Activated naive CD4-positive, alpha-beta T cell treated with anti-CD3 and anti-CD28 coated beads for 36 hours (primary cell): ENCODE measurements at regions not wholly inside any gene's neighbourhood (a gene's known extent, or its start where the extent isn't known, plus 50 kb on each side); places are given as distances from the start of the nearest gene placed in this dataset.

Source experiments
- CTCF ChIA-PET: fragments of 350-600 bp; sonication (Branson Sonifier 250); formaldehyde crosslinking; loops from one replicate; lab custom pipeline; 2021; ENCODE audit warnings: antibody characterized with exemption; lab: Charles Lee
- DNase-seq: peaks from one replicate; pipeline ENCODE4 v3.0.0-alpha.2; 2020
- H3K27ac Mint-ChIP-seq: one replicate; pipeline ENCODE4 v1.8.0; 2021; ENCODE audit warnings: mild to moderate bottlenecking, mixed read lengths
- H3K27me3 Mint-ChIP-seq: one replicate; pipeline ENCODE4 v1.8.0; 2021; ENCODE audit warnings: low read depth, mixed read lengths
- H3K36me3 Mint-ChIP-seq: one replicate; pipeline ENCODE4 v1.8.0; 2021; ENCODE audit warnings: low read depth, mixed read lengths
- H3K4me1 Mint-ChIP-seq: one replicate; pipeline ENCODE4 v1.8.0; 2021; ENCODE audit warnings: low read depth, mixed read lengths
- H3K4me3 Mint-ChIP-seq: one replicate; pipeline ENCODE4 v1.8.0; 2021; ENCODE audit warnings: mild to moderate bottlenecking, moderate library complexity, mixed read lengths
- H3K9me3 Mint-ChIP-seq: one replicate; pipeline ENCODE4 v1.8.0; 2021; ENCODE audit warnings: mixed read lengths
- intact Hi-C: fragments of 100-400 bp; cut with micrococcal nuclease; formaldehyde crosslinking; loops from one replicate; pipeline ENCODE4 v1.15.1; 2023

GRCh38 chr1:170819781-170820180 lies 115.6 kb upstream of the MROH9 start:
- Mint-ChIP-seq H3K27me3 (peaks cover 2% of the 10 kb centered on the region), H3K36me3 (no peaks in the 10 kb centered on the region), H3K4me3 (no peak overlapping the region), H3K9me3 (peaks cover 10% of the 10 kb centered on the region), H3K4me1 (no peaks in the 10 kb centered on the region), H3K27ac (no peak overlapping the region)
- intact Hi-C loops, result no loop called here
- CTCF ChIA-PET, result no interaction called here
- DNase-seq, result no peak

DNA sequence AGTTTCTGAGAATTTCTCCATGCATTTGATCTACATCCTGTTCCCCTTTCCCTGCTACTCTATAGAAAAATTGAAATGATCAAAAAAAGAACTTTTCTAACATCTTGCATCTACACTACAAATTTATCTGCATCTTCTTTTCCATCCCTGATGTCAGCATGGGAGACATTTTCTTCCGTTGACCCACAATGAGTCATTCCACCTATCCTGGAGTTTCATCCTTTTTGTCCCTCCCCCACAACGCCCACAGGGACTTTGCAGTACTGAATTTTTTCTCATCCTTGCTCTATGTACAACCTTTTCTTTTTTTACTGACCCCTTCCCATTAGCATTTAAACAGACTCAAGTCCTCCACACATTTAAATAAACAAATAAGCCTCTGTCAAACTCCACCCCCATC lies 112.2 kb upstream of the MROH9 start:
- intact Hi-C loops, result no loop called here
- H3K27ac Mint-ChIP-seq, result no peak overlapping the region
- no peaks in the 10 kb centered on the region for H3K36me3 Mint-ChIP-seq
- no peaks in the 10 kb centered on the region for H3K9me3 Mint-ChIP-seq
- no peak for DNase-seq
- no peaks in the 10 kb centered on the region for H3K4me1 Mint-ChIP-seq
- CTCF ChIA-PET, result no interaction called here
- H3K4me3 Mint-ChIP-seq, result no peak overlapping the region
- H3K27me3 Mint-ChIP-seq, result peaks cover 2% of the 10 kb centered on the region

DNA sequence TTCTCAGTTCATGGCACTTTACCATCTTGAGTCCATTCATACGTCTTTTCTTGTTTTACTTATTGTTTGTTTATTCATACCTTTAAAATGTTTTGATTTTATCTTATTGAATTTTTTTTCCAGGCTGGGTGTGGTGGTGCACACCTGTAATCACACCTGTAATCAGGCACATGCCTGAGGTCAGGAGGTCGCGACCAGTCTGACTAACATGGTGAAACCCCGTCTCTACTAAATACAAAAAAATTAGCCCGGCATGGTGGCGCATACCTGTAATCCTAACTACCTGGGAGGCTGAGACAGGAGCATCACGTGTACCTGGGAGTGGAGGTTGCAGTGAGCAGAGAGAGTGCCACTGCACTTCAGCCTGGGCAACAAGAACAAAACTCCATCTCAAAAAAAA lies 104.1 kb upstream of the MROH9 start:
- Mint-ChIP-seq H3K27me3 (peaks cover 2% of the 10 kb centered on the region), H3K36me3 (no peaks in the 10 kb centered on the region), H3K4me1 (no peaks in the 10 kb centered on the region), H3K27ac (no peak overlapping the region), H3K9me3 (no peaks in the 10 kb centered on the region), H3K4me3 (no peak overlapping the region)
- CTCF ChIA-PET, result no interaction called here
- DNase-seq, result no peak
- intact Hi-C loops, result no loop called here

GRCh38 chr1:170836141-170836540 lies 99.2 kb upstream of the MROH9 start:
- no peaks in the 10 kb centered on the region for H3K9me3 Mint-ChIP-seq
- peaks cover 2% of the 10 kb centered on the region for H3K27me3 Mint-ChIP-seq
- CTCF ChIA-PET, result interaction anchor here (0.6 kb wide), 1 partner anchor 838 kb away, joined by 3 read pairs; no protein-coding TSS in a partner anchor
- no peaks in the 10 kb centered on the region for H3K36me3 Mint-ChIP-seq
- no peaks in the 10 kb centered on the region for H3K4me1 Mint-ChIP-seq
- no peak for DNase-seq
- H3K27ac Mint-ChIP-seq, result no peak overlapping the region
- intact Hi-C loops, result no loop called here
- H3K4me3 Mint-ChIP-seq, result no peak overlapping the region

GRCh38 chr1:170840371-170840770 lies 95.0 kb upstream of the MROH9 start:
- Mint-ChIP-seq H3K36me3 (no peaks in the 10 kb centered on the region), H3K4me1 (no peaks in the 10 kb centered on the region), H3K27ac (no peak overlapping the region), H3K4me3 (no peak overlapping the region), H3K27me3 (no peaks in the 10 kb centered on the region), H3K9me3 (no peaks in the 10 kb centered on the region)
- CTCF ChIA-PET, result no interaction called here
- intact Hi-C loops, result no loop called here
- DNase-seq, result no peak

GRCh38 chr1:170853302-170853701 lies 82.0 kb upstream of the MROH9 start:
- intact Hi-C loops, result no loop called here
- H3K36me3 Mint-ChIP-seq, result no peaks in the 10 kb centered on the region
- peaks cover 23% of the 10 kb centered on the region for H3K27me3 Mint-ChIP-seq
- no peak for DNase-seq
- no peaks in the 10 kb centered on the region for H3K9me3 Mint-ChIP-seq
- H3K4me1 Mint-ChIP-seq, result no peaks in the 10 kb centered on the region
- CTCF ChIA-PET, result no interaction called here
- H3K27ac Mint-ChIP-seq, result no peak overlapping the region
- H3K4me3 Mint-ChIP-seq, result no peak overlapping the region

DNA sequence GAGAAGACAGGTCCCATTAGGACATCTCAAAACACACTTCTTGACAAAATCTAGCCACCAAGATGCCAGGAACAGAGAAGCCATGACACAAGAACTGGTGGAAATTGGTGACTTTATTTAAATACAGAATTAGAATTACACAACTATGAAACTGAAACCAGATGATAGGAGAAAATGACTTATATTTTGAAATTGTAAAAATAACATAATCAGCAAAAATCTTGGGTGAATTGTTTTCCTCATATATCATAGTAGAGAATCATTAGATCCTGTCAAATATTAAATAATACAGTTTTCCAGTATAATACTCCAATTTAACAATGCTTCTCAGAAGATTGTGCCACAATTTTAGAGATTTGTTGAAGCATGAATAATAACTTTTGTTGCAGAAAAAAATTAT lies 81.5 kb upstream of the MROH9 start:
- Mint-ChIP-seq H3K27ac (no peak overlapping the region), H3K36me3 (no peaks in the 10 kb centered on the region), H3K4me3 (no peak overlapping the region), H3K4me1 (no peaks in the 10 kb centered on the region), H3K9me3 (no peaks in the 10 kb centered on the region), H3K27me3 (peaks cover 23% of the 10 kb centered on the region)
- no peak for DNase-seq
- CTCF ChIA-PET, result no interaction called here
- intact Hi-C loops, result no loop called here

DNA sequence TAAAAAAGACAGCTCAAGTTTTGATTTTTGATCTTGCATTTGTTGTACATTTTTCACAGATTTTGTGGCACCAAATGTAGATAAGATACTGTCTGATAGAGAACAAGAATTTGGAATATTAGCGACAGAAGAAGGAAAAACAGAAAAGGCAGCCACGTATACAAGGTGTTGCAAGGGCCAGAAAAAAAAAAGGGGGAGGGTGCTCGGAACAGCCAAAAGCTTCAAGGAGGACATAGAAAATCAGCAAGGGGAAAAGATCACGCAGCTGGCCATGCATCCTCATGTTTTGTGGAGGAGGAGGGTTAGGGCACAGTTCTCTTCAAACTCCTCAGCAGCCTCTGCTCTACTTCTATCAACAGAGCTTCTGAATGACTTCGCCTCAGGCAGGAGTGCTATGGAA lies 80.7 kb upstream of the MROH9 start:
- intact Hi-C loops, result no loop called here
- no peak overlapping the region for H3K4me3 Mint-ChIP-seq
- no peaks in the 10 kb centered on the region for H3K4me1 Mint-ChIP-seq
- no peak overlapping the region for H3K27ac Mint-ChIP-seq
- no peaks in the 10 kb centered on the region for H3K36me3 Mint-ChIP-seq
- H3K27me3 Mint-ChIP-seq, result peaks cover 20% of the 10 kb centered on the region
- H3K9me3 Mint-ChIP-seq, result no peaks in the 10 kb centered on the region
- CTCF ChIA-PET, result no interaction called here
- no peak for DNase-seq

- Mint-ChIP-seq H3K4me1 (no peaks in the 10 kb centered on the region), H3K4me3 (no peak overlapping the region), H3K27ac (no peak overlapping the region), H3K9me3 (no peaks in the 10 kb centered on the region), H3K27me3 (peaks cover 14% of the 10 kb centered on the region), H3K36me3 (no peaks in the 10 kb centered on the region)
- CTCF ChIA-PET, result no interaction called here
- no peak for DNase-seq
- intact Hi-C loops, result no loop called here
Observed at GRCh38 chr1:170856455-170856854, 78.9 kb upstream of the MROH9 start.

GRCh38 chr1:170857955-170858354 lies 77.4 kb upstream of the MROH9 start:
- intact Hi-C loops, result no loop called here
- CTCF ChIA-PET, result no interaction called here
- H3K4me3 Mint-ChIP-seq, result no peak overlapping the region

GRCh38 chr1:170863621-170864020 lies 71.7 kb upstream of the MROH9 start:
- H3K9me3 Mint-ChIP-seq, result no peaks in the 10 kb centered on the region
- no peak for DNase-seq
- H3K36me3 Mint-ChIP-seq, result no peaks in the 10 kb centered on the region
- H3K27ac Mint-ChIP-seq, result no peak overlapping the region
- H3K4me1 Mint-ChIP-seq, result no peaks in the 10 kb centered on the region
- intact Hi-C loops, result no loop called here
- H3K4me3 Mint-ChIP-seq, result no peak overlapping the region
- peaks cover 2% of the 10 kb centered on the region for H3K27me3 Mint-ChIP-seq
- CTCF ChIA-PET, result no interaction called here

More at GRCh38 chr1:170857955-170858354, 77.4 kb upstream of the MROH9 start:
- H3K9me3 Mint-ChIP-seq, result no peaks in the 10 kb centered on the region
- no peaks in the 10 kb centered on the region for H3K36me3 Mint-ChIP-seq
- no peaks in the 10 kb centered on the region for H3K4me1 Mint-ChIP-seq
- no peak overlapping the region for H3K27ac Mint-ChIP-seq
- no peak for DNase-seq
- peaks cover 14% of the 10 kb centered on the region for H3K27me3 Mint-ChIP-seq

DNA sequence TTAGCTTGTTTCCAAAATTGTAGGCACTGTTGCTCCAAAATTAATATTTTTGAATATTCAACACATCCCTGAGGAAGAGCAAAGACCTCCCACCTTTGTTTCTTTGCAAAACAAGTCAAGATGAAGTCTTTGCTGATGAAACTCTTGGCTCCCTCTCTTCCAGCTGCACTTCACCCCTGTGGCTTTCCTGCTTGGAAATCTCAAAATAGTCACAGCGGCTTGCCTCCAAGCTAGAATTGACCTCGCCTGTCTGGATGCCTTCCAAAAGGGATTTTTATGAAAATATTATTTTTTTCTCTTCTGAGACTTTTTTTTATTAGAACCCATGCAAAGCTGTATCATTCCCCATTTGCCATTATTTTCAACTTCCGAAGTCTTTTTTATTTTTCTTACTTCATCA lies 71.1 kb upstream of the MROH9 start:
- no peak for DNase-seq
- no peaks in the 10 kb centered on the region for H3K9me3 Mint-ChIP-seq
- H3K36me3 Mint-ChIP-seq, result no peaks in the 10 kb centered on the region
- H3K4me1 Mint-ChIP-seq, result no peaks in the 10 kb centered on the region
- H3K27me3 Mint-ChIP-seq, result peaks cover 2% of the 10 kb centered on the region
- CTCF ChIA-PET, result no interaction called here
- H3K27ac Mint-ChIP-seq, result no peak overlapping the region
- no peak overlapping the region for H3K4me3 Mint-ChIP-seq
- intact Hi-C loops, result no loop called here

DNA sequence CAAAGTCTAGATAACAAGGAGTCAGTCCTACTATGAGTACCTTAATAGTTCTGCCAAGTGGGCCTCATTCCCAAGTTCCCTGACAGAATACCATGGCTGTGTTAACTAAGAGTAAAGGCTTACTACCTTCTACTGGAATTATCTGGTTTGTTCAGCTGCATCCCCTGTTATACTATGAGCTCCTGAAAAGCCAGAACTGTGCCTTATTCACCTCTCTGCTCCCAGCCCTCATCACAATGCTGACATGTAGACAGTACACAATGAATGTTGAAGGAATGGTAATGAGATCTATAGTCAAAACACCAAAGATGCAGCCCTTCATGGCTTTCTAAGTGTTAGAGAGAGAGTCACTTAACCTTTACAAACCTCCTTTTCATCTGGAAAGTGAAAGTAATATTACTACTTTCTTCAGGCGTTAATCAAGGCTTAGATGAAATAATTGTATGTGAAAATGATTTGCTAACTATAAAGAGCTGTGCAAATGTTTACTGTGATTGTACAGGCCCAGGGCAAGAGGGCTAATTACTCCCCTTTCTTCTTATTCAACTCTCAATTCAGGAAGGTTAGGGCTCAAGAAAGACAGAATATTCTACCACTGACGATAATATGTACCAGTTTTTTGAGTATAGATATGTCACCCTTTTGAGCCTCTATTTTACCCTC lies 70.3 kb upstream of the MROH9 start:
- H3K4me1 Mint-ChIP-seq, result no peaks in the 10 kb centered on the region
- no peaks in the 10 kb centered on the region for H3K9me3 Mint-ChIP-seq
- CTCF ChIA-PET, result no interaction called here
- no peak for DNase-seq
- H3K4me3 Mint-ChIP-seq, result no peak overlapping the region
- intact Hi-C loops, result no loop called here
- peaks cover 8% of the 10 kb centered on the region for H3K27me3 Mint-ChIP-seq
- H3K36me3 Mint-ChIP-seq, result no peaks in the 10 kb centered on the region
- H3K27ac Mint-ChIP-seq, result no peak overlapping the region
